Endothelial cell (in vitro differentiated cells): ENCODE measurements at regions not wholly inside any gene's neighbourhood (a gene's known extent, or its start where the extent isn't known, plus 50 kb on each side); places are given as distances from the start of the nearest gene placed in this dataset.
"Not testable (repeated sequence)": the region's sequence is repeated elsewhere in the genome, so short reads cannot be mapped to it uniquely, and the experiment has no call there.

ENCODE experiments used
- DNase-seq: peaks from one replicate; pipeline ENCODE4 v3.0.0; 2021; ENCODE audit warnings: low spot score
- H3K27ac Mint-ChIP-seq: one replicate; pipeline ENCODE4 v1.8.0; 2021; ENCODE audit warnings: mixed read lengths, inconsistent platforms; ENCODE audit not compliant: unreplicated experiment
- H3K27me3 Mint-ChIP-seq: one replicate; pipeline ENCODE4 v1.8.0; 2021; ENCODE audit warnings: mild to moderate bottlenecking, moderate library complexity, mixed read lengths, inconsistent platforms; ENCODE audit not compliant: unreplicated experiment
- H3K36me3 Mint-ChIP-seq: one replicate; pipeline ENCODE4 v1.8.0; 2021; ENCODE audit warnings: mild to moderate bottlenecking, low read depth, mixed read lengths, inconsistent platforms; ENCODE audit not compliant: unreplicated experiment
- H3K4me1 Mint-ChIP-seq: one replicate; pipeline ENCODE4 v1.8.0; 2021; ENCODE audit warnings: mild to moderate bottlenecking, mixed read lengths, inconsistent platforms; ENCODE audit not compliant: unreplicated experiment
- H3K4me3 Mint-ChIP-seq: one replicate; pipeline ENCODE4 v1.8.0; 2021; ENCODE audit warnings: mild to moderate bottlenecking, mixed read lengths, inconsistent platforms; ENCODE audit not compliant: unreplicated experiment
- H3K9me3 Mint-ChIP-seq: one replicate; pipeline ENCODE4 v1.8.0; 2021; ENCODE audit warnings: mixed read lengths, inconsistent platforms; ENCODE audit not compliant: unreplicated experiment
- TF ChIP-seq, protein P1 (sequence below): fragments of 200-600 bp; sonication (generic); IDR thresholded peaks from one replicate; pipeline ENCODE4 v1.5.0; 2021; ENCODE audit warnings: antibody characterized with exemption; ENCODE audit not compliant: unreplicated experiment

DNA sequence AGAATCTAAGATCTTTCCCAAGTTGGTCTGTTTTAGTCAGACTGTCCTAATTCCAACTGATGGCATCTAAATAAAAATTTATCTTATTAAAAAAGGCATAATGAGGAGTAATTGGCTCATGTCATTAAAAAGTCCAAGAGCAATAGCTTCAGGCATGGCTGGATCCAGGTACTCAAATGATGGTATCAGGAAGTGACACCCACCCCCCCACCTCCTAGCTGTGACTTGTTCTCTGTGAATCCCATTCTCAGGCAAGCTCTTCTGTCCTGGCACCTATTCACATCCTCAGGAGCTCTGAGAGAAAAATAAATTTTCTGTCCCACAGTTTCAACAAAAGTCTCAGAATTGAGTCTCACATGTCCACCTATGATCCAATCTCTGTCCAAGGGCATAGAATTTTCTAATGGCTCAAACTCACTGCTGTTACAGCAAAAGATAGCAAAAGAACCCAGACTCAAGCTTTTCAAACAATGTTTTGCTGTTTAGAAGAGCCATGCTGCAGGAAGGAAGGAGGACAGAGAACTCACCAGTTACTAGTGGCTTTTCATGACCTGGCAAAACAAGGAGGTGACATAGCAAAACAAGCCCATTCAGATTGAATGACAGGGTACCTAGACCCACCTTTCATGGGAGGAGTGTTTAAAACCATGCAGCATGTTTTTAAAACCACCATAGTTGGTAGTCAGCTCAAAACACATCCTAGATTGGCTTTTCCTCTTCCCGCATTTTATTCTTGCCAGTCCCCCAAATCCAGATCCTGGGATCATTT is 496.1 kb downstream of the PREX1 start:
- H3K27ac Mint-ChIP-seq = no peak overlapping the region
- H3K9me3 Mint-ChIP-seq = no peaks in the 10 kb centered on the region
- H3K4me3 Mint-ChIP-seq = no peak overlapping the region
- no peak for DNase-seq
- TF ChIP-seq, protein P1, sequence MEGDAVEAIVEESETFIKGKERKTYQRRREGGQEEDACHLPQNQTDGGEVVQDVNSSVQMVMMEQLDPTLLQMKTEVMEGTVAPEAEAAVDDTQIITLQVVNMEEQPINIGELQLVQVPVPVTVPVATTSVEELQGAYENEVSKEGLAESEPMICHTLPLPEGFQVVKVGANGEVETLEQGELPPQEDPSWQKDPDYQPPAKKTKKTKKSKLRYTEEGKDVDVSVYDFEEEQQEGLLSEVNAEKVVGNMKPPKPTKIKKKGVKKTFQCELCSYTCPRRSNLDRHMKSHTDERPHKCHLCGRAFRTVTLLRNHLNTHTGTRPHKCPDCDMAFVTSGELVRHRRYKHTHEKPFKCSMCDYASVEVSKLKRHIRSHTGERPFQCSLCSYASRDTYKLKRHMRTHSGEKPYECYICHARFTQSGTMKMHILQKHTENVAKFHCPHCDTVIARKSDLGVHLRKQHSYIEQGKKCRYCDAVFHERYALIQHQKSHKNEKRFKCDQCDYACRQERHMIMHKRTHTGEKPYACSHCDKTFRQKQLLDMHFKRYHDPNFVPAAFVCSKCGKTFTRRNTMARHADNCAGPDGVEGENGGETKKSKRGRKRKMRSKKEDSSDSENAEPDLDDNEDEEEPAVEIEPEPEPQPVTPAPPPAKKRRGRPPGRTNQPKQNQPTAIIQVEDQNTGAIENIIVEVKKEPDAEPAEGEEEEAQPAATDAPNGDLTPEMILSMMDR = no peak
- H3K4me1 Mint-ChIP-seq = no peaks in the 10 kb centered on the region
- H3K27me3 Mint-ChIP-seq = peaks cover 2% of the 10 kb centered on the region
- H3K36me3 Mint-ChIP-seq = no peaks in the 10 kb centered on the region

DNA sequence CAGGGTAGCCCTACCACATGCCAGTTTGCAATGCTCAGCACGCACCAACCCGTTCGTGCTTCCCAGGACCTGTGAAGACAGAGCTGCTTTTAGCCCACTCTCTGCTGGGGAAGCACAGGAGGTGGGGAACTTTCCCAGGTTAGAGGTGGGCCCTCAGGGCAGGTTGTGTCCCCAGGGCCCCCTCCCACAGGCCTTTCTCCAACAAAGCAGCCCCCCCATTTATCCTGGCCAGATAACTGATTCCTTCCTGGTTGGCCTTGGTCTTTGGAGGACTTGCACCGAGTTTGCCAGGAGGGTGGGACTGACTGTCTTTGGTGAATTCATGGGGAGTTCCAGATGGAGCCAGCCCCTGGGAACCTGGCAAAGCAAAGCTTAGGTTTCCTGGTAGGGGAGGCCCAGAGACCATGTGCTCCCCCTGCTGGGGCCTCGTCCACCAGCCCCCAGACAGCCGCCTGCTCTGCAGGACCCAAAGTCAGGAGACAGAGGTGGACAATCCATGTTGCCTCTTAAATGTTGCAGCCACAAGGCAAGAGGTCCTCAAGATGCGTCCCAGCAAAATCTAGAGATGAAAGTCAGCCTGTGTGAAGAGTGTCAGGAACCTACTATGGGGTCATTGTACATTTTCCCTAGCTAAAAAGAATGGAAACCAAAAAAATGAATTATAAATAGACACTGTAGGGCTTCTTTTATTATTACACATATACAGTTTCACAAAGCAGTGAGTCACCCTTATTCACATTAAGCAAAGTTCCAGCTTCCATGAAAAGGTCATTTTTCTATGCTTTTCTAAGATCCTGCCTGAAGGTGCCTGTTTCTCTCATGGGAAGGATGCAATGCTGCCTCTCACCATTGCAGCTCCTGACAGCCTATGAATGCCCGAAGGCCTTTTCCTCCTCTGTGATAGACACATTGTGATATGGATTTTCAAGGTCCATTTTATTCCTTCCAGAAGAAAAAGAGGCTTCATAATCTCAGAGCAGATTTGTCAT is 497.8 kb downstream of the PREX1 start:
- no peaks in the 10 kb centered on the region for H3K4me1 Mint-ChIP-seq
- peak; percentile 64 for DNase-seq
- H3K27me3 Mint-ChIP-seq = peaks cover 2% of the 10 kb centered on the region
- no peak overlapping the region for H3K27ac Mint-ChIP-seq
- H3K9me3 Mint-ChIP-seq = no peaks in the 10 kb centered on the region
- H3K4me3 Mint-ChIP-seq = no peak overlapping the region
- H3K36me3 Mint-ChIP-seq = peaks cover 4% of the 10 kb centered on the region
- TF ChIP-seq, protein P1 = peak; percentile 48

DNA sequence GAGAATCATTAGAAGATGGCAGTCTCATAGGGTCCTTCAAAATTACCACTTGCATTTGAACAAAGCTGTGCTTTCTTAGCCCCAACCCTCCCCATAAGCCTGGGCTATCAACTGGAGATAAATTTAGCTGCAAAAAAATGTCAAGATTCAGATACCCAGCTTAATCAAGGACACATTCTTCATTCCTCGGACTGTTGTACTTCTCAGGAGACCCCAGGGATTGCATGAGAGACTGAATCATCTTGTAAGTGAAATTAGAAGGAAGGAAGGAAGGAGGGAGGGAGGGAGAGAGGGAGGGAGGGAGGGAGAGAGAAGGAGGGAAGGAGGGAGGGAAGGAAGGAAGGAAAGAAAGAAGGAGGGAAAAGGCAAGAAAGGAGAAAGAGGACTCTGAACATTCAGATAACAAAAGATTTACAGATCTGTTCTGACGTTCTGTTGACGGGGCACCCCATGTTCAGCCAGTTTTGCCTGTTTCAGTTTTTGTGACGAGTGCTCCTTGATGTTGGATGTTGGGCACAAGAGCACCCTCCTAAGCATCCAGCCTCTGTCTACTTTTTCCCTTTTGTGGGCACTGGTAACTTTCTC is 498.7 kb downstream of the PREX1 start:
- TF ChIP-seq, protein P1 = no peak
- Mint-ChIP-seq H3K27me3 (peaks cover 2% of the 10 kb centered on the region), H3K4me3 (no peak overlapping the region), H3K9me3 (no peaks in the 10 kb centered on the region), H3K36me3 (peaks cover 4% of the 10 kb centered on the region), H3K4me1 (no peaks in the 10 kb centered on the region), H3K27ac (no peak overlapping the region)
- DNase-seq = no peak

DNA sequence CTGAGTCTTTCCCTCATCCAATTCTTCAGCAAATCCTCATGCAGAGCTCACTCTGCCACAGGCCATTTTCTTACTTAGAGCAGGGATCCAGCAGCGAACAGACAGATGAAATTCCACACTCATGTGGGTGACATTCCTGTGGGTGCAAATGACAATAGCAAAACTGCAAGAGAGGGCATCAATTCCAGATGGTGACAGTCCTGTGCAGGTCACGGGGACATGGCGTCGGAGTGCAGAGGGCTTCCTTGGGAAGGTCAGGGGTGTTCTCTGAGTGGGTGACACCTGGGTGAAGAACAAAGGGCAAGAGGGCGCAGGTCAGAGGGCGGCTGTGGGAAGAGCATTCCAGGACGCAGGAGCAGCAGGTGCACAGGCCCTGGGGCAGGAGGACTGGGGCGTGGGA is 500.0 kb downstream of the PREX1 start:
- not testable (repeated sequence) for H3K27me3 Mint-ChIP-seq, H3K4me1 Mint-ChIP-seq, H3K36me3 Mint-ChIP-seq, H3K4me3 Mint-ChIP-seq, DNase-seq, H3K27ac Mint-ChIP-seq, H3K9me3 Mint-ChIP-seq

DNA sequence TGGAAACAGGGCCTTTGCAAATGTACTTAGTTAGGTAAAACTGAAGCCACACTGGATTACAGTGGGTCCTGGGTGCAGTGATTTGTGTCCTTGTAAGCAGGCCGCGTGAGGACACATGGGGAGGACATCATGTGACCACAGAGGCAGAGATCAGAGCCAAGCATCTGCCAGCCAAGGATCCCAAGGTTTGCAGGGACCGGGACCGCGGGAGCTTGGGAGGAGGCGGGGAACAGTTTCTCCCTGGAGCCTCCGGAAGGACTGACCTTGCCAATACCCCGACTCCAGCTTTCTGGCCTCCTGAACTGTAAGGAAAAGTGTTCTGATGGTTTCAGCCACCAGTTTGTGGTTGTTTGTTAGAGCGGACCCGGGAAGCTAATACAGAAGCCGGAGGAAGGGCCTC is 500.9 kb downstream of the PREX1 start:
- Mint-ChIP-seq H3K9me3 (no peaks in the 10 kb centered on the region), H3K4me1 (no peaks in the 10 kb centered on the region), H3K4me3 (no peak overlapping the region), H3K27ac (no peak overlapping the region), H3K36me3 (peaks cover 4% of the 10 kb centered on the region), H3K27me3 (peaks cover 5% of the 10 kb centered on the region)
- no peak for DNase-seq
- TF ChIP-seq, protein P1 = no peak
